GM10266 (cell line): ENCODE measurements at regions not wholly inside any gene's neighbourhood (a gene's known extent, or its start where the extent isn't known, plus 50 kb on each side); places are given as distances from the start of the nearest gene placed in this dataset.
"Not testable (repeated sequence)": the region's sequence is repeated elsewhere in the genome, so short reads cannot be mapped to it uniquely, and the experiment has no call there.

Experiments
- DNase-seq: peaks from one replicate; pipeline ENCODE4 v3.0.0; 2012; ENCODE audit errors: extremely low spot score
- TF ChIP-seq, protein P1 (sequence below): IDR thresholded peaks from 2 replicates; pipeline ENCODE4 v1.5.1; 2012; ENCODE audit warnings: mild to moderate bottlenecking, low read depth; ENCODE audit not compliant: control insufficient read depth, insufficient read depth; ENCODE audit errors: missing control alignments

DNA sequence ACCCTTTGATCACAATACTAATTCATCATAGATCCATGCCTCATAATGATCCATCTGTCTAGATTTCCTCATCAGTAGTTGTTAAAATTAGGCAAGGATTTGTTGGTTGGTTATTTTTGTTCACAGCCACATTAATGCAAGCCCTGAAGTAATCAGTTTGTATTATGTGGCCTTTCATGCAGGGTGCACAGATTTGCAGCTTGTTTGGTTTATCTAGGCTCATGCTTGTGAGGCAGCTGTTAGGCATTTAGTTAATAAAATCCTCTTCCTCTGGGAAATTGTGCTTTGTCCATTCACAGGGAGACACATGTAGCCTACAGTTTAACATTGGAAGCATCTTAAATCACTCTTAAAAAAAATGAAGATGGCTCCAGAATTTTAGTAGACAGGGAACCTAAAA is 162.8 kb upstream of the ZNF385D start:
- TF ChIP-seq, protein P1, sequence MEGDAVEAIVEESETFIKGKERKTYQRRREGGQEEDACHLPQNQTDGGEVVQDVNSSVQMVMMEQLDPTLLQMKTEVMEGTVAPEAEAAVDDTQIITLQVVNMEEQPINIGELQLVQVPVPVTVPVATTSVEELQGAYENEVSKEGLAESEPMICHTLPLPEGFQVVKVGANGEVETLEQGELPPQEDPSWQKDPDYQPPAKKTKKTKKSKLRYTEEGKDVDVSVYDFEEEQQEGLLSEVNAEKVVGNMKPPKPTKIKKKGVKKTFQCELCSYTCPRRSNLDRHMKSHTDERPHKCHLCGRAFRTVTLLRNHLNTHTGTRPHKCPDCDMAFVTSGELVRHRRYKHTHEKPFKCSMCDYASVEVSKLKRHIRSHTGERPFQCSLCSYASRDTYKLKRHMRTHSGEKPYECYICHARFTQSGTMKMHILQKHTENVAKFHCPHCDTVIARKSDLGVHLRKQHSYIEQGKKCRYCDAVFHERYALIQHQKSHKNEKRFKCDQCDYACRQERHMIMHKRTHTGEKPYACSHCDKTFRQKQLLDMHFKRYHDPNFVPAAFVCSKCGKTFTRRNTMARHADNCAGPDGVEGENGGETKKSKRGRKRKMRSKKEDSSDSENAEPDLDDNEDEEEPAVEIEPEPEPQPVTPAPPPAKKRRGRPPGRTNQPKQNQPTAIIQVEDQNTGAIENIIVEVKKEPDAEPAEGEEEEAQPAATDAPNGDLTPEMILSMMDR, result no peak
- DNase-seq, result no peak

DNA sequence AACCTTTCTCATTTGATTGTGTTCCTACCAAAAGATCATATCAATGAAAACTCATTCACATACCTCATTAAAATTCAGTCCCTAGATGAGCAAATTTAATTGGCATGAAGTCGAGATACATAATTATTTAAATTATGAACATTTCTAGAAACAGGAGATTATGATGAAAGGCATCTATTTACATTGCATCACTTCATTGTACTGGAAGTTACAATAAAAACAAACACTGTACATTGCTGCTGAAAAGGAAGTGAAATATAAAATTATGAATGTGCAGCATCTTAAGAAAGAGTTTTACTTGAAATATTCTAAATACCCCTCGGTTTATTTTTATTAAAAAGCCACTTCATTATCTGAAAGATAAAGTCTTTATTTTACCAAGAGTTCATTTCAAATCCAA is 163.4 kb upstream of the ZNF385D start:
- TF ChIP-seq, protein P1, result no peak
- no peak for DNase-seq

DNA sequence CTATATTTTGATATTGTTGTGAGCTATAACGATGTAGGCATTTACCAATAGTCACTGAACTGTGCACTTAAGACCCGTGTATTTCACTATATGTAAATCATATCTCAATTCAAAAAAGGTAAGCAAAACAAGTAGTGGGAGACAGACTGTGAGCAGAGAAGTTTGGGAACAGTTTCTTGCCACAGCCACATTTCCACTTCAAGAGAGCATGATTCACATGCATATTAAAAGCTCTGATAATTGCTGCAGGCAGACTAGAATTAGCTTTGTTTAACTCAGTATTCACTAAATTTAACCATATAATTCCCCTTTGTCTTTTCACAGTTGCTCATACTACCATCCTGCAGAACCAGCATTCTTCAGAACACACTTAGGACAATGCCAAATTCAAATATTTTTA is 168.4 kb upstream of the ZNF385D start:
- TF ChIP-seq, protein P1, result no peak
- no peak for DNase-seq

DNA sequence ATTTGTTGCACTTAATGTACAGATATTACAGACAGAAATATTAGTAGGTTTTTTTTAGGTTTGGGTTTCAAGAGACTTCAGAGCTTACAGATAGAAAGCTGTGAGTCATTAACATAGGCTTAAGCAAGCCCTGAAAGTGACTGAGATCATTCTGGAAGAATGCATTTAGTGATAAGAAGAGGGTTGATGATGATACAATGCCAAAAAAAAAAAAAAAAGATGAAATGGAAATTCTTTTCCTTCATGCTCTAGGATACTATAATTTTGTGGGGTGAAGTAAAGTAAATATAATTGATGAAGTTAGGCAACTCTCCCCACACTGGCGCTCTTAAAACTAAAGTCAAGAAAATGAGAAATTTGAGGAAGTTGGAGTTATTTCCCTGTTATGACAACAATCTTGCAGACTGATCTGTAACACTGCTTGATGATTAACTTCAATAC is 169.4 kb upstream of the ZNF385D start:
- no peak for DNase-seq
- TF ChIP-seq, protein P1, result no peak

DNA sequence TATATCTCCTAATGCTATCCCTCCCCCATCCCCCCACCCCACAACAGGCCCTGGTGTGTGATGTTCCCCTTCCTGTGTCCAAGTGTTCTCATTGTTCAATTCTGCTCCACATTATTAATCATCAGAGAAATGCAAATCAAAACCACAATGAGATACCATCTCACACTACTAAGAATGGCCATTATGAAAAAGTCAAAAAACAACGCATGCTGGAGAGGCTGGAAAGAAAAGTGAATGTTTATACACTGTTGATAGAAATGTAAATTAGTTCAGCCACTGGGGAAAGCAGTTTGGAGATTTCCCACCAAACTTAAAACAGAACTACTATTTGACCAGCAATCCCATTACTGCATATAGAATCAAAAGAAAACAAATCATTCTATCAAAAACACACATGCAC is 172.1 kb upstream of the ZNF385D start:
- not testable (repeated sequence) for DNase-seq

DNA sequence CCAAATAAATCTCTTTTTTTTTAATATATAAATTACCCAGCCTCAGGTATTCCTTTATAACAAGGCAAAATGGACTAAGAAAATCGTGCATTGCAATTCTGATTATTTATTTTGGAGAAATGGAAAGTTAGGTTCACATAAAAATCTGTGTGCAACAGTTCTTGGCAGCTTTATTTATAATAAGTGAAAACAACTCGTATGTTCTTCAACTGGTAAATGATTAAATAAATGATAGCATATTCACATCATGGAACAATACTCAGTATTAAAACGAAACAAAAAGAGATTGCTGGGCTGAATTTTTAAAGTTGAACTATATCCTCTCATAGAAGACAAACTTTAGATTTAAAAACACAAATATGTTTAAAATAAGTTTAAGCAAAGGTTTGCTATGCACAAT is 176.3 kb upstream of the ZNF385D start:
- no peak for DNase-seq
- TF ChIP-seq, protein P1, result no peak

DNA sequence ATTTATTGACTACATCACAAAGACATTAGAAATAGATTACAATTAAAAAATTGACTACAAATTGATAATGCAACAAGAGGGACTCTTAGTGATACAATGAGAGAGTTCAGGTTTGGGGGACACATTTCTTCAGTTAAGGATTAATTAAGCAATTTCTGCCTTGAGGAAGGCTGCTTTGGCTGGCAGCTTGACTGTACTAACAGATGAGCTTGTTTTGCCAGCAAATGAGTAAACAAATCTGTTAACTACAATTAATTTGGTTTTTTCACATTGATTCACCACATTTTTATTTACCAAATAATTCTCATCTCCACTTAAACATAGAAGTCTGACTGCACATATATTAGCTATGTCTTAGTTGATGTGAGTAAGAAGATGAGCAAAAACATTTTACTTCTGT is 183.6 kb upstream of the ZNF385D start:
- TF ChIP-seq, protein P1, result no peak
- DNase-seq, result no peak

DNA sequence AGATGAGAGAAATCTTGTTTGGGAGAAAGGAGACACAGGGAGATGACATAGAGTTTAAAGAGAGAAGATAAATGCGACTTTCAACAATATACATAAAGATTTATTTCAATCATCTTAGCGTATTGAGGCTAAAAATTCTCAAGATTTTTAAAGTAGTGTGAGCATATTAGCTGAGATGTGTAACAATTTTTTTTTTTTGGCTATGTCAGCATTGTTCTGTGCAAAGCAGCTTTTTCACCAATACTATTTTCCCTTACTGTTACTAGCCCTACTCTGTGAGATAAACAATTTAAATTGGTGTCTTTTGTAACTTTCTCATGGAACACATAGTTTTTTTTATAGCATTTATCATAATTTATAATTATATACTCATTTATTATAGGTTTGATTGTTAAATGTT is 185.2 kb upstream of the ZNF385D start:
- TF ChIP-seq, protein P1, result no peak
- DNase-seq, result no peak
